ENCODE measurements at regions not wholly inside any gene's neighbourhood (a gene's known extent, or its start where the extent isn't known, plus 50 kb on each side); places are given as distances from the start of the nearest gene placed in this dataset.

DNA sequence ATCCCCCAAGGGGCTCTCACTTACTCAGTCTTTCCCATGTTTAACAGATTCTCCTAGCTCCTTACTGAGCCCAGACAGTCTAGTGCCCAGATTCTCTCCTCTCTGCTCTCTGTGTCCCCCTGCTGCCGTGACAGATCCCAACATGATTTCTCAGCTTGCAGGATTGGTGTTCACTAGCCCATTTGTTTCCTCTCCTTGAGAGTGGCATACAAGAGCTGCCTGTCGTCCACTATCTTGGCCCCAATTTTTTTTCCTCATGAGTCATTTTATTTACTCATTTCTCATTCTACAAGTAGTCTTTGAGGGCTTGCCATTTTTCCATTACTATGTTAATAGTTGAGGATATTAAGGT lies 199.9 kb upstream of the FN1 start (continued):
- no peak for TF ChIP-seq ZBTB38 (CRISPR knock-in tag; IDR thresholded peaks at IDR 0.05)

- Histone ChIP-seq H3K4me3 (replicated peaks in 1 of 3; ENCODE audit: insufficient read depth in 1 of 3, low read depth in 2 of 3, low read length in 3 of 3) (no peak overlapping the region), H3K27ac (ENCODE audit: extremely low read length, insufficient read depth, low read length) (no peak overlapping the region), H3K4me1 (ENCODE audit: insufficient read depth, low read length) (peaks cover 16% of the 10 kb centered on the region), H4K20me1 (ENCODE audit: insufficient read depth, low read length) (no peaks in the 10 kb centered on the region), H2AFZ (ENCODE audit: low read length) (no peak overlapping the region), H3K27me3 (ENCODE audit: control insufficient read depth in 1 of 2, insufficient read depth in 2 of 2, low read length in 2 of 2) (no peaks in the 10 kb centered on the region), H3K4me2 (ENCODE audit: low read depth, low read length) (no peak overlapping the region), H3K9me3 (ENCODE audit: low read length) (peaks cover 62% of the 10 kb centered on the region), H3K9ac (ENCODE audit: insufficient read depth, low read depth, low read length) (no peak overlapping the region), H3K36me3 (replicated peaks in 1 of 2; ENCODE audit: control insufficient read depth in 1 of 2, insufficient read depth in 2 of 2, low read length in 2 of 2) (no peaks in the 10 kb centered on the region), H3K79me2 (ENCODE audit: insufficient read depth, low read length) (no peaks in the 10 kb centered on the region)
- CTCF ChIA-PET (ENCODE audit: low intra/inter-chr PET ratio, low total read pairs): interaction anchor here (1.2 kb wide), 1 partner anchor 181 kb away, joined by 4 read pairs; no protein-coding TSS in a partner anchor
- POLR2A ChIA-PET: interaction anchor here (0.7 to 2.1 kb wide), 5 partner anchors 10 to 204 kb away, joined by 3 to 7 read pairs (median 4); no protein-coding TSS in a partner anchor
- no peak for DNase-seq (ENCODE audit: low spot score)
- BruUV-seq (replicated peaks): no TSS peak
- peak; percentile 75 for ATAC-seq
- intact Hi-C loops (cut with micrococcal nuclease; ENCODE audit: unreplicated experiment) (no loop called here), in situ Hi-C loops (cut with HindIII; ENCODE audit: extremely low pct_ligation_motif_present, low pct_unique_long_range_greater_than_20kb) (no loop called here)
- FAIRE-seq: no peak
- TF ChIP-seq PAXIP1 (CRISPR knock-in tag; conservative IDR thresholded peaks at IDR 0.05): no peak
- 0 out of 2 replicates have a peak, but pooled peaks have one; percentile 11 for TF ChIP-seq BORCS8-MEF2B (CRISPR knock-in tag; IDR thresholded peaks at IDR 0.05)
- TF ChIP-seq GATAD2A (CRISPR knock-in tag; IDR thresholded peaks at IDR 0.05): no peak
- TF ChIP-seq ZNF883 (CRISPR knock-in tag; IDR thresholded peaks at IDR 0.05; ENCODE audit: not compliant biosample characterization): peak; percentile 45
- no peak for TF ChIP-seq RBM39 (IDR thresholded peaks at IDR 0.05; ENCODE audit: low read depth, low read length, poor library complexity, severe bottlenecking)
- TF ChIP-seq ZNF143 (CRISPR knock-in tag; IDR thresholded peaks at IDR 0.05): 0 out of 2 replicates have a peak, but pooled peaks have one; percentile 34
- no peak for TF ChIP-seq LCORL (IDR thresholded peaks at IDR 0.05)
- 0 out of 2 replicates have a peak, but pooled peaks have one; percentile 12 for TF ChIP-seq LCORL (CRISPR knock-in tag; IDR thresholded peaks at IDR 0.05)
- TF ChIP-seq ZGPAT (CRISPR knock-in tag; IDR thresholded peaks at IDR 0.05): no peak
- no peak for TF ChIP-seq SKI (IDR thresholded peaks at IDR 0.05; ENCODE audit: partially characterized antibody)
- TF ChIP-seq, protein P1, sequence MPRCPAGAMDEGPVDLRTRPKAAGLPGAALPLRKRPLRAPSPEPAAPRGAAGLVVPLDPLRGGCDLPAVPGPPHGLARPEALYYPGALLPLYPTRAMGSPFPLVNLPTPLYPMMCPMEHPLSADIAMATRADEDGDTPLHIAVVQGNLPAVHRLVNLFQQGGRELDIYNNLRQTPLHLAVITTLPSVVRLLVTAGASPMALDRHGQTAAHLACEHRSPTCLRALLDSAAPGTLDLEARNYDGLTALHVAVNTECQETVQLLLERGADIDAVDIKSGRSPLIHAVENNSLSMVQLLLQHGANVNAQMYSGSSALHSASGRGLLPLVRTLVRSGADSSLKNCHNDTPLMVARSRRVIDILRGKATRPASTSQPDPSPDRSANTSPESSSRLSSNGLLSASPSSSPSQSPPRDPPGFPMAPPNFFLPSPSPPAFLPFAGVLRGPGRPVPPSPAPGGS (CRISPR knock-in tag; IDR thresholded peaks at IDR 0.05): 0 out of 2 replicates have a peak, but pooled peaks have one; percentile 53
- TF ChIP-seq ZSCAN25 (CRISPR knock-in tag; IDR thresholded peaks at IDR 0.05): no peak
- no peak for TF ChIP-seq ZNF253 (CRISPR knock-in tag; IDR thresholded peaks at IDR 0.05; ENCODE audit: borderline replicate concordance)
- peak; percentile 90; the same call in 1 of the 2 replicates for TF ChIP-seq ZNF441 (CRISPR knock-in tag; IDR thresholded peaks at IDR 0.05; ENCODE audit: borderline replicate concordance)
Measured at GRCh38 chr2:215635071-215635787, 199.4 kb upstream of the FN1 start.

Data from HepG2 (cell line).